LNCAP (cell line): ENCODE measurements at regions not wholly inside any gene's neighbourhood (a gene's known extent, or its start where the extent isn't known, plus 50 kb on each side); places are given as distances from the start of the nearest gene placed in this dataset.

Experiments
- TF ChIP-seq, protein P1 (sequence below): fragments of 450-650 bp; IDR thresholded peaks from 2 replicates; pipeline ENCODE4 v1.5.1; 2017; ENCODE audit warnings: mild to moderate bottlenecking

DNA sequence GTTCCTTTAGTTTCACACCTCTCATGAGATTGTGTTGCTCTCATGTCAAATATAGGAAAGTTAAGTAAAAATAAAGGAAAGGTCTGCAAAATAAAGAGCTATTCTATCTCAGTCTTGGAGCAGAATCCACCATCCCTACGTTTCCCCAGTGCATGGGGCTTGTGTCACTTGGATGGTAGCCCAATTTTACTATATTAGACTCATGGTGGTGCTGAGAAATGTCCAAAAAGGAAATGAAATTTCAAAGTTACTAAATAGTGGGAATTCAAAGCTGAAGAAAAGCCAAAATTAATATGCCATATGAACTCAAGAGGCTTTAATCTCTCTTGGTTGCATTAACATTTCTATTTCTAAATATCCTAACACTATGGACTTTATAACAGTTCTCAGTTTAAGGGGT lies 1283.3 kb upstream of the GJE1 start:
- TF ChIP-seq, protein P1, sequence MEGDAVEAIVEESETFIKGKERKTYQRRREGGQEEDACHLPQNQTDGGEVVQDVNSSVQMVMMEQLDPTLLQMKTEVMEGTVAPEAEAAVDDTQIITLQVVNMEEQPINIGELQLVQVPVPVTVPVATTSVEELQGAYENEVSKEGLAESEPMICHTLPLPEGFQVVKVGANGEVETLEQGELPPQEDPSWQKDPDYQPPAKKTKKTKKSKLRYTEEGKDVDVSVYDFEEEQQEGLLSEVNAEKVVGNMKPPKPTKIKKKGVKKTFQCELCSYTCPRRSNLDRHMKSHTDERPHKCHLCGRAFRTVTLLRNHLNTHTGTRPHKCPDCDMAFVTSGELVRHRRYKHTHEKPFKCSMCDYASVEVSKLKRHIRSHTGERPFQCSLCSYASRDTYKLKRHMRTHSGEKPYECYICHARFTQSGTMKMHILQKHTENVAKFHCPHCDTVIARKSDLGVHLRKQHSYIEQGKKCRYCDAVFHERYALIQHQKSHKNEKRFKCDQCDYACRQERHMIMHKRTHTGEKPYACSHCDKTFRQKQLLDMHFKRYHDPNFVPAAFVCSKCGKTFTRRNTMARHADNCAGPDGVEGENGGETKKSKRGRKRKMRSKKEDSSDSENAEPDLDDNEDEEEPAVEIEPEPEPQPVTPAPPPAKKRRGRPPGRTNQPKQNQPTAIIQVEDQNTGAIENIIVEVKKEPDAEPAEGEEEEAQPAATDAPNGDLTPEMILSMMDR, result no peak

DNA sequence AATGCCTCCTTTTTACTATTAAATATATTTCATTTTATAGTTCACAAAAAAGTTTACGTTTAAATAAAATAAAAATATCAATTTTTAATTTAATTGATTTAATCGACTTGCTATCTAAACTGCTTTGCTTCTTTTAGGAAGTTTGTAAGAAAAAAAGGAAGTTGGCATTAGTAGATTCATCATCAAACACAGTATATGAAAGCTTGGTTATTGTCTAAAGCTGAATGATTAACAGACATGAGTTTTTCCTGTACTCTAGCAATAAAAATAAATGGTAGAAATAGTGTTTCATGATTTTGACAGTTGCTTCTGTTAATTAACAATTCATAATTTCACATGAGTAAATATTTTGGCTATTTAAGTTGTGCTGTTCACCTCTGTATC lies 1285.5 kb upstream of the GJE1 start:
- TF ChIP-seq, protein P1, result no peak

DNA sequence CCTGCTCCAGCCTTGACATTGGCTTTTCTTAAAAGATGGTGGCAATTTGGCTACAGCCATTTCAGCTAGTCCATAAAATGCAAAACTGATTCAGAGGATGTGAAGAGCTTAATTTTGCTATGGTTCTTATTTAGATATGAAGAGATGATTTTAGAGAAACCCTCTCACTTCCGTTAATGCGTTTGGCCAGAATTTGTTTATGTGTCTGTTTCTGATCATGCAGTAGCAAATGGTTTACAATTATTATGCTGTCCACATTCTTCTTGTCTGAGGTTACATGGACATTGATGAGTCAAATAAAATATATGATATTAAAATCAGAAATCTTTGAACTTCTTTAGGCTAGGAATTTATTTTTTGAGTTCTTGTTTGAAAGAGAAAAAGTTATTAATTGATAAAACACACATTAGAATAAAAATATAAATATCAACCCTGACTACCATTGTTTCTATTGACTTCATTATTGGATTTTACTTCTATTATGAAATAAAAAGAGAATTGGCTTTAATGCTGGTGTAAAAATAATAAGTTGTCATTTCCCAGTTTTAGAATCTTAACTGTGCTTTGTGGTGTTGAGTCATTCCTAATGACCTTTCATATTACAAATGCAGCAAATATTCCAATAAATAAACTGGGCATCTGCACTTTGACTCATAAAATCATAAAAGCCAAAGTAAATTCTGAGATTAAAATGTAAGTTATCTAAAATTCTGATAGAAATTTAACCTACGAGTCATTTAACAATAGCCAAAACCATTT lies 1286.0 kb upstream of the GJE1 start:
- TF ChIP-seq, protein P1, result no peak

DNA sequence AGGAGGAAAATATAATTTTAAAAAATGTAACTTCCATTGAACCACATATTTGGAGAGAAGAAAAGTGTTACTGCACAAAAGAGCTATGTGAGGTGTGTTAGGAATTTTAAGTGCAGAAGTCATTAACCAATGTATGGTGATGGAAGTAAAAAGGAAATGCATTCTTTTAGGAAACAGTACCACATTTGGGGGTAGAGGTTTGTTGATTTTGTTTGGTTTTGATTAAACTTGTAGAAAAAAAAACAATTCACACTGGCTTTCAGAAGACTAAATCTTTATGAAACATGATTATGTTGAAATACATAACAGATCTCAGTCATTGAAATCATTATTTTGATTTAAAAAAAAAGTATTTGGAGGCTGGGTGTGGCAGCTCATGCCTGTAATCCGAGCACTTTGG lies 1287.0 kb upstream of the GJE1 start:
- TF ChIP-seq, protein P1, result no peak

DNA sequence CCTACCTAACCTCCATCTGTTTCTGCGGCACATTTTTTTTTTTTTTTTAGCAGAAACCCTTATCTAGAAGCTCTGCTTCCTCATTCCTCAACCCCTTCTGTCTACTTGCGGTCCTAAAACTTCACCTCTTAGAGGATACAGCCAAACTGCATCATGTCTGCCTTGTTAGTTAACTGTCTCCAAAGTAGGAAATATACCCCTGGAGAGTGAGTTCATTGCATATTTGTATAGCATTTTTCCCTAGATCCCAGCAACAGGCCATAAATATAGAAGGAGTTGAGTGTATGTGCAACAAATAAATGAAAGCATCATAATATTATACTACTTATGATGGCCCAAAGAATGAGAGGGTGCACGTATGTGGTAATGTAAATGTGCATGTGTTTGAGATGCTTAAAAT lies 1288.6 kb upstream of the GJE1 start:
- TF ChIP-seq, protein P1, result no peak

DNA sequence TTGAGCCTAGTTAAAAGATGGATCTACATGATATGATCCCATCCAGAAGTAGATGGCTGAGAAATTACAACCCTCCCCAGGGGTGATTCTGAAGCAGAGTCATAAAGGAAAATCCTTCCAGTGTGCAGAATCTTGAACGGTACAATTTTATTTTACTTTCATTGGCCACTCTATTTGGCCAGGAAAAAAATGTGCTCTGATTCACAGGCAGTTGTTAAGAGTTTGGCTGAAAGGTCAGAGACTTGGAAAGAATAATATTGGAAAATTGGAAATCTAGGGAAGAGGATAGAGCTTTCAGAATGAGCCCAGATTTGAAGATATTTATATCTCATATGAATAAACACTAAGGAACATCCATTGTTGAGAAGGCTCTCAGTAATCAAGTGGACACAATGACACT lies 1299.3 kb upstream of the GJE1 start:
- TF ChIP-seq, protein P1, result no peak

DNA sequence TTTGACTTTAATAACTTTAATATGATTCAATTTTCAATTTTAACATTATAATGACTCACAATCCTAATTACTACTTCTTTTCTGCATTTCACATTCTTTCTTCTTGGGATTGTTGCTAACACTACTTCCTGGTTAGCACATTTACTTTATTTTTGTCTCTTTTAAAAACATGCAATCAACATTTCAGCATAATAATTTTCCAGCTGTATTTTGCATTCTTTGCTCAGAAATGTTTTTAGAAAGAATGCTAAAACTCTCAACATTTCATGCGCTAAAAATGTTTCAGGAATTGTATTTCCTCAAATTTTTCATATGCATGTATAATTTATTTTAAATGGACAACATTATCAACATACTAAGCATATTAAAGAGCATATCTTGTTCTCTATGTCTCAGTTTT lies 1302.1 kb upstream of the GJE1 start:
- TF ChIP-seq, protein P1, result no peak

DNA sequence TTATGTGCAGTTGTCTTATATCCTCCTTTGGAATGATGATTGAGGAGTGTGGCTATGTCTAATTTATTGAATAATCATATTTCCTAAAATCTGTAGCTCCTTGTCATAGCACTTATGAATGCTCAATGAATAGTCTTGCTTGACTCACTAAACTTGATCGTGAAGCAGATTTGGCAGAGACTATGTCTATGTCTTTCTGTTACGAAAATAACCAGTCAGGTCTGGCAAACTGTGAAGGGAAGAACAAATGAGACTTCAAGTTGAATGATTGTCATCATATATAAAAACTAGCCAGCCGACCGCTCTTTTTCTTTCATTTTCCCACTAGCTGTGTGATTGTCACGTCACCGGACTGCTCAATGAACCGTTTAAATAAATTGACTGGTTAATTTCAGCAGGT lies 1303.9 kb upstream of the GJE1 start:
- TF ChIP-seq, protein P1, result no peak
